ENCODE measurements at regions not wholly inside any gene's neighbourhood (a gene's known extent, or its start where the extent isn't known, plus 50 kb on each side); places are given as distances from the start of the nearest gene placed in this dataset.

DNA sequence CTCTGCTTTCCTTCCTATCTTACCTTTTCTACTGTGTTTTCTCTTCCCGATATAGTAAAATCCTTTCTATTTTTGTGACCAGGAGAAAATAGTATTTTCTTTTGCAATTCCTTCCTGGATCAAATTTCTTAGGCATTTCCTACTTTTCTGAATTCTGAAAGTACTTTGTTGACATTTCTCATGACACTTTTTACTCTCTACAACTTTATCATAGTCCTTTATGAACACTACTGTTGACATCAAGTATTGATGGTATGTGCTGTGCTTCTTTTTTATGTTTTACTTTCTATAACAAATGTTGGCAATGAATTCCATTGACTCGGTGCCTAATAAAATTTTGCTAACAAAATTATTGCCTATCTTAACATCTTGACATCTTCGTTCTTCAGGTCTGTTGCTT is 217.7 kb upstream of the TCF4 start:
- H3K4me3 Mint-ChIP-seq = no peak overlapping the region
- H3K27me3 Mint-ChIP-seq = no peaks in the 10 kb centered on the region
- H3K27ac Mint-ChIP-seq = no peak overlapping the region
- no peaks in the 10 kb centered on the region for H3K36me3 Mint-ChIP-seq (ENCODE audit: insufficient read depth)
- no peaks in the 10 kb centered on the region for H3K4me1 Mint-ChIP-seq (ENCODE audit: low read depth in 2 of 2)
- H3K9me3 Mint-ChIP-seq = peaks cover 3 to 18% of the 10 kb centered on the region in 2 donors
- ATAC-seq (replicated peaks) = no peak
- no peak for DNase-seq

DNA sequence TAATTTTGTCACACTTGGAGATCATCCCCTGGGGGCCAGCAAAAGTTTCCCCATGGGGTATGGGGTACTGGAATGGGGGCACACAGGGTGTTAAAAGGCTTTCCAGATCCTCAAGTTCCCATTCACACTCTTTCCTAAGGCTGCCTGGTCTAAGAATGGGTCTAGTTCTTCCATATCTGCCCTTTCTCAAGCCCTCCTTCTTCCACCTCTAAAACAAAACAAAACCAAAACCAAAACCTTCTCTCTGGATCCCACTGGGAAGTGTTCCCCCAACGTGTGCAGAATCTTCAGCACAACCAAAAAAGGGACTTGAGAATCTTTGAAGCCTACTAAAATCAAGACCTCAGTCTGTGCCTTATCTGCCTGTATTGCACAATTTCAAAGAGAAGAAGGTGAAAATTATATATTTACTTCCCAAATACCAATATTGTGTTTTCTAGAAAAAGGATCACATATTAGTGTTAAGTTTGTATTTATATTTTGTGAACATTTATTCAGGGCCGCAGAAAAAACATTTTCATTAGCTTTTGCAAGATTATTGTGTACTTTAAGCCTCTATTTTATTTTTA is 207.2 kb upstream of the TCF4 start:
- H3K27ac Mint-ChIP-seq = no peak overlapping the region
- H3K36me3 Mint-ChIP-seq (ENCODE audit: insufficient read depth) = no peaks in the 10 kb centered on the region
- no peak for DNase-seq
- H3K4me3 Mint-ChIP-seq = no peak overlapping the region
- H3K27me3 Mint-ChIP-seq = no peaks in the 10 kb centered on the region
- ATAC-seq (replicated peaks) = no peak
- no peaks in the 10 kb centered on the region for H3K4me1 Mint-ChIP-seq (ENCODE audit: low read depth in 2 of 2)
- peaks cover 2 to 10% of the 10 kb centered on the region in 2 donors for H3K9me3 Mint-ChIP-seq

DNA sequence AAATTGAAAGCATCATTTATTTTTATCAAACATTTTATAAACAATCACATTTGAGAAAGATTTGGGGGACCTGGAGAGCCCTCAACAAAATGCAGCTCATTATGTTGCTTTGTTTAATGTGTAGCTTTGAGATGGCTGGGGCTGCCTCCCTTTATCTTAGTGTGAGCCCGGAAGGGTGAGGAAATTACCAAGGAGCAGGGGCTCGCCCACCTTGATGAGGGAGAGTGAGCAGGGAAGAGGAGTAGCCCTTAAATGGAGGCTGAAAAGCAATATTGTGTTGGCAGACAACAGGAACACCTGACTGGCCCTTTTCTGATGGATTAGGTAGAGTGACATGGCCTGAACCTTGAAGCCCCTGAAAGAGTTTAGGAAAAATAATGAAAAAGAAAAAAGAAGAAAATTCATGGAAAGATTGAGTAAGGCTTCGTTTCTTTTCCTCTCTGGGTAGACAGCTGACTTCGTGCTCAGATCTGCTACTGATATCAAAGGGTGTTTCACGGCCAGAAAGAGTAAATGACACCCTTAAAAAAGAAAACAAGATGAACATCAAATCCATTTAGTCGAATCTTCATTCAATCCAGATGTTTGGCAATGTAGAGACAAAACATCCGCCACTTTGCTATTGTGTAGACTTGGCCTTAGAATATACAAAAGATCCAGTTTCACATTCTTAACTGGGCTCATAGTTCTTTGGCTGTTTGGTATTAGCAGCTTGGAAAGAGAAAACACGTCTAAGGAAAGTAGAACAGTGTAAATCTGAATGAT is 206.5 kb upstream of the TCF4 start:
- Mint-ChIP-seq H3K4me3 (no peak overlapping the region), H3K27ac (no peak overlapping the region), H3K27me3 (no peaks in the 10 kb centered on the region), H3K4me1 (ENCODE audit: low read depth in 2 of 2) (no peaks in the 10 kb centered on the region), H3K9me3 (peaks cover 2 to 10% of the 10 kb centered on the region in 2 donors), H3K36me3 (ENCODE audit: insufficient read depth) (no peaks in the 10 kb centered on the region)
- ATAC-seq (replicated peaks) (no peak), DNase-seq (no peak)

DNA sequence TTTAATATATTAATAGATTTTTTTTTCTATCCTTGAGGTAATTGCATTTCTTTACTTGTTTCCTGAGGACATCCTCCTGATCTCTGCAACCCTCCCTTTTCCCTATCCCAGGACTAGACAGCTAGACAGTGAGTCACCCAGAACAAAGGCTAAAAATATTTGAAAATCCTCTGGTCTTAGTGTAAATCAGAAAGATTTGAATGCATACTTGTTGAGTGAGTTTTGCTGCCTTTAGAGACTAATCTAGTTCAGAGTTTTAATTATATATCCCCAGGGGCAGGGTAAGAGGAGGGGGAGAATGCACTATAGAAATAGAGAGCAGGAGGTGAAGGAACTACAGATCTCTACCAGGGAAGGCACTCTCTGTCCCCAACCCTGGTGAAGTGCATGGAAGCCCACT is 202.3 kb upstream of the TCF4 start:
- Mint-ChIP-seq H3K36me3 (ENCODE audit: insufficient read depth) (no peaks in the 10 kb centered on the region), H3K4me3 (no peak overlapping the region), H3K27ac (no peak overlapping the region), H3K9me3 (peaks cover 4 to 17% of the 10 kb centered on the region in 2 donors), H3K4me1 (ENCODE audit: low read depth in 2 of 2) (no peaks in the 10 kb centered on the region), H3K27me3 (no peaks in the 10 kb centered on the region)
- ATAC-seq (replicated peaks) (no peak), DNase-seq (no peak)

DNA sequence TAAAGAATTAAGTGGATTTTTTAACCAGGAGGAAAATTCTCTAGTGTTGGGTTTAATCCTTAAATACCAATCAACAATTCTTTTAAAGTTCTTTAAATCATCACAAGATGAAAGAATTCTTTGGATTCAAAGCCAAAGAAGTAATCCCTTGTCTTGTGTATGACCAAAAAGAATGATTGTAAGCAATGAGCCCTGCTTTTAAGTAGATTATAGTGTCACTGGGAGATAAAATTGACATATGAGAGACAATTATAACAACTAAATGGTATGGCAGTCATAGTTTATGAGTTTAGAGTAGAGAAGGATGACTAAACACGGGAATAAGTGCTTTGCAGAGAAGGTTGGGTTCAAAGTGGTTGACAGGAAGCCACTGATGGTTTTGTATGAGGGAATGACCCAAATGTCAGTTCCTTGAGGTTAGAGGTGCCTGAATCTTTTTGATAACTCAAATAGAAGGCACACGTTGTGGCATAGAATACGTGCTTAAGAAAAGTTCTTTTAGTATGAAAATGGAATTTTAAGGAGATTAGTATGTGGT is 199.6 kb upstream of the TCF4 start:
- Mint-ChIP-seq H3K27ac (no peak overlapping the region), H3K9me3 (peaks cover 7 to 16% of the 10 kb centered on the region in 2 donors), H3K4me3 (no peak overlapping the region), H3K27me3 (no peaks in the 10 kb centered on the region), H3K36me3 (ENCODE audit: insufficient read depth) (peaks cover 4% of the 10 kb centered on the region), H3K4me1 (ENCODE audit: low read depth in 2 of 2) (no peaks in the 10 kb centered on the region)
- no peak for ATAC-seq (replicated peaks)
- no peak for DNase-seq

DNA sequence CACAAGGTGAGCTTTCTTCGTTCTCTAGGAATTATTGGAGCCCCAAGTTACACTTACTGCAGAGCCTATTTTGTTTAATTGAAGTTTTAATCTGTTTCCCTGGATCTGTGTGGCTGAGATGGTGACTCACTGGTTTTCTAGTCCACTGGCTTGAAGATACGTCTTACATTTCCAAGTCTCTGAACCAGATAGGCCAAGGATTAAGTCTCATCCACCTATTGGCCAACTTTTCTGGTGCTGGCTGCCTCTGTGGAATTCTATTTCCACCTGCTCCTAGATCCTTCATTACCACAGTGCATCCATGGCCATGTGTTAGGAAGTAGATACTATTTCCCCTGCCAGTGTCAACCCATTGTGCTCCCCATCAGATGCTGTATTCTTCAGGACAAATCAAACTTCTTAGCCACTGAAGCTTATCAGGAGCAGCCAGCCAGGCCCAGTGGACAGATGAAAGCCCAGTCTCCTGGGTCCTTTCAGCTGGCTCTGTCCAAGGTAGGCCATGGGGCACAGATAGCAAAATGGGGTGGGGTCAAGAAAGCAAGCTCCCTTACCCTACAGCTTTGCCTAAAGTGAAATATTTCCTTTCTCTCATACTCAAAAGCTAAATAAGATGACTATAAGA is 198.8 kb upstream of the TCF4 start:
- peaks cover 4% of the 10 kb centered on the region for H3K36me3 Mint-ChIP-seq (ENCODE audit: insufficient read depth)
- H3K27me3 Mint-ChIP-seq = peaks cover 0 to 3% of the 10 kb centered on the region in 2 donors
- H3K4me1 Mint-ChIP-seq (ENCODE audit: low read depth in 2 of 2) = no peaks in the 10 kb centered on the region
- no peak for ATAC-seq (replicated peaks)
- no peak overlapping the region for H3K27ac Mint-ChIP-seq
- peaks cover 7 to 8% of the 10 kb centered on the region in 2 donors for H3K9me3 Mint-ChIP-seq
- DNase-seq = no peak
- H3K4me3 Mint-ChIP-seq = no peak overlapping the region

DNA sequence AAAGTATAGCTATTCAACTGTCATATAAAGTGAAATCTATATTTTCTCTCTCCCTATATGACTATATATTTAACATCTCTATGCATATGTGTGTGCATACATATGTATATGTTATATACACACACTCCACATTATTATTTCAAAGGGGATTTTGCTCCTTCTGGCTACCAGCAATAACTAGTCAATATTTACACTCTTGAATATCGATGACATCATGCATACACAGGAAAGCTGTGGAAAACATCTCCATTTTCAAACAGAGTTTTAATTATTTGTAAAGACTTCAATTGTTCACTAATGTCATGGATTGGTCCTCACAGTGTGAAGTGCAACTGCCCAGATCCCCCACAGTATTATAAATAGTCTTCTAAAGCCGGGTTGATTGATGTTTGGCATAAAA is 195.9 kb upstream of the TCF4 start:
- Mint-ChIP-seq H3K4me3 (no peak overlapping the region), H3K27me3 (peaks cover 0 to 26% of the 10 kb centered on the region in 2 donors), H3K27ac (no peak overlapping the region), H3K36me3 (ENCODE audit: insufficient read depth) (peaks cover 5% of the 10 kb centered on the region), H3K9me3 (peaks cover 5 to 7% of the 10 kb centered on the region in 2 donors), H3K4me1 (ENCODE audit: low read depth in 2 of 2) (no peaks in the 10 kb centered on the region)
- no peak for DNase-seq
- ATAC-seq (replicated peaks) = no peak

DNA sequence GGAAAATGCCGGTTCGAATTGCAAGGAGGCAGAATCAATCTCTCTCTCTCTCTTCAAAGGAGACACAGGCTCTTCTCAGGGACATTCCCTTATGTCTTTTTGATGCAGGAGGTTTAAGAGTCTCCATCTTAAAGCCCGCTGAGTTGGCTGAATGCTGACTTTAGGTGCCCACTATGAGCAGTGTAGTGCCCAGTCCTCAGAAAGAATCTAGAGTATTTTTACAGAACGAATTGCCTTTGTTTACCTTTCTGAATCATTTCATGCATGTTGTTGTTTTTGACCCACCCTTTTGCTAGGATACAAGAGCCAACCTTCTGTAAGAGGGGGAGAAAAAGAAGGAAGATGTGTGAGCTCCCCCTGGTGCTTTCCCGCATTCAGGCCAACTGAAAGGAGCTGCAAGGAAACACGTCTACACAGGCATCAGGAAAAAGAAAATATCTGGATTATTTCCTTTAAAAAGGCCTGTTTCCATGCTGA is 193.5 kb upstream of the TCF4 start:
- ATAC-seq (replicated peaks) = no peak
- Mint-ChIP-seq H3K27ac (no peak overlapping the region), H3K4me1 (ENCODE audit: low read depth in 2 of 2) (no peaks in the 10 kb centered on the region), H3K36me3 (ENCODE audit: insufficient read depth) (peaks cover 7% of the 10 kb centered on the region), H3K9me3 (peaks cover 0 to 4% of the 10 kb centered on the region in 2 donors), H3K27me3 (peaks cover 0 to 38% of the 10 kb centered on the region in 2 donors), H3K4me3 (no peak overlapping the region)
- DNase-seq = no peak

DNA sequence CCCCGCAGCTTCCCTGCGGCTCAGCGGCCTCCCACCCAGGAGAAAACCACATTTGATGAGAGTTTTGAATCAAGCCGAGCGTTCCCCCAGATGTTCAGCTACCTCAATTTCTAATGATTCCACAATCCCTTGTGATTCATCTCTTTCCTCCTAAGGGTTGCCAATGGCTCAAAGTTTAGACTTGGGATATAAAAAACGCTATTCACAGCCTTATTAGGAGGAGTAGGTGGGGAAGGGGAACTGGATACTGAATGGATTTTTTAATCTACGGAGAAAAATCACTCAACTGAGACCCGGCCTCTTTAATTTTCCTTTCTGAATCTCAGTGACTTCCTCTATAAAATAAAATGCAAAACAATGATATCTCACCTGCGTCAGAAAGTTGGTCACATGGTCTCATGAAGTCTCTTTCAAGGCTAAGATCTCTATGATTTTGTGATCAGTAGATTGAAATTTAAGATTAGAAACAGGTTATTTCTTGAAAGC is 192.6 kb upstream of the TCF4 start:
- Mint-ChIP-seq H3K4me1 (ENCODE audit: low read depth in 2 of 2) (no peaks in the 10 kb centered on the region), H3K4me3 (no peak overlapping the region), H3K27me3 (peaks cover 0 to 38% of the 10 kb centered on the region in 2 donors), H3K27ac (no peak overlapping the region), H3K36me3 (ENCODE audit: insufficient read depth) (peaks cover 7% of the 10 kb centered on the region), H3K9me3 (peaks cover 0 to 4% of the 10 kb centered on the region in 2 donors)
- ATAC-seq (replicated peaks) (peak; percentile 29), DNase-seq (no peak)

DNA sequence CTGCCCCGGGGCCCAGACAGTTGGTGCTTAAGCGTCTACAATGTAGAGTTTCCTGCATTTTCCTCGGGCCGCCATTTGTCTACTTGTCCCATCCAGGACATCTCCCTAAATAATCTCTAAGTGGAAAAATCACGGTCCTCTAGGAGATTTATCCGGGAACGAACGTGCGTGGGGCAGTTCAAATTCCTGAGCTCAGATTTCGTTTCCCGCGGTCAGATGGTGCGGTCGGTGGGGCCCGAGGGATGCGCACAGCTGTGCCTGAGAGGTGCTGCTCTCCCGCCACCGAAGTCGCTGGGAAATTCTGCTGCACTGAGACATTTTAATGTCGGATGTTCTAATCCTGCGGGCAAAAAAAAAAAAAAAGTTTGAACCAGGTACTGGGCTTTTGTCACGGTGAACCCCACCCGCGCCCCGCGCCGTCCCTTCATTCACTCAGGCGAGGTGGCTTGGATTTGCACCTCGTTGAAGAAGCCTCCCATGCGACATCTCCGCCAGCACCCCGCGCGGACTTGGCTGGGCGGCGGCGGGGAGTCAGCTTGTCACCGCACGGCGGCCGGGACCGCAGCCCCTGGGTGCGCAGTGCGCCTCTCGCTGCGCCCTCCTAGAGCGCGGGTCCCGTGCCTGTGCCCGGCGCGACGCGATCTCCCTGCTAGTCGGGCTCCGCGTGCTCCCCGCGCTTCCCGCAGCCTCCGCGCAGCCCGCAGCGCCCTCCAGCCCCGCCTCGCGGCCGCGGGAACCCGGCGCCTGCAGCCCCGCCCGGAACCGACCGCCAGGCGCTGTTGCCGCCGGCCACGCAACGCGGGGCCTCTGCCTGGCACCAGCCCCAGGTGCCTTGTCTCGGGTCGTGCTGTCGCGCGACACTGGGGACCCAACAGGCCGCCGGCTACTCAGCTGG is 191.9 kb upstream of the TCF4 start:
- Mint-ChIP-seq H3K4me1 (ENCODE audit: low read depth in 2 of 2) (no peaks in the 10 kb centered on the region), H3K27ac (no peak overlapping the region), H3K4me3 (peak overlapping the region in 1 of 2 donors; percentile 19), H3K27me3 (peaks cover 0 to 38% of the 10 kb centered on the region in 2 donors), H3K36me3 (ENCODE audit: insufficient read depth) (peaks cover 7% of the 10 kb centered on the region), H3K9me3 (peaks cover 0 to 4% of the 10 kb centered on the region in 2 donors)
- ATAC-seq (replicated peaks) (peak; percentile 27), DNase-seq (no peak)

DNA sequence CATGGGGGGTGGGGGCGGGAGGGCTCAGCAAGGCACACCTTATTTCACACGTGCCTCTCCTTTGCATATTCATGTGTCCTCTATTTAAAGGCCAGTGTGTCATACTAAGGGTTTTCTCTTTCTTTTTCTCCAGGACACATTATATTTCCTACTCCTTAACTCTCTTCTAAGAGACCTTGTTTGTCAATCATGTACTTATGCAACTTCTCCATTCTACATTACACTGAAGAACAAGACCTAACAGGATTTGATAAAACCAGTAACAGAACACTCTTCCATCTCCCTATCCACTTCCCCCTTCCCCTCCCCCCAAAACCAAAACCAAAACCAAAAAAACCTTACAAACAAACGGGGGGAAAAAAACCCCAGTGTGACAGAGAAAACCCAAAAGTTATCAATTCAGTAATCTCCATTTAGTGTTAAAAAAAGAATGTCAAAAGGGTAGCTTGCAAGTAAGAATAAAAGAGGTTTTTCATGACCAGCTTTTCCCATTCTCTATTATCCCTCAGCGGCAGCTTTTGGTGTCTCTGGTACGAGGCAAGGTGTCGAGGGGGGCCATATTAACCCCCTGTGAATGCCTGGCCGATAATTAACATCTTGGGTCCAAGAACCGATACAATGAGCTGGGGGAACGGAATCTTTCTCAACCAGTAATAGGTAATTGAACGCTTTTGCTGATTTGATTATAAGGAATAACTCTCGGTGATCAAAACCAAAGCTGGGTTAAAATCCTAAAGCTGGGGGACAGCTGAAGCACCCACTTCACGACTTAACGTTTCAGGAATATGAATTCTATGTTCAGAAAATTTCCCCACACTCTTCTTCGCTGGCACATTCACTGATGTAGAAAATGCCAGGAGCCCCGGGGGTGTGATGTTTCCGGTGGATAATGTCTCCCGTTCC is 191.0 kb upstream of the TCF4 start:
- Mint-ChIP-seq H3K4me3 (peak overlapping the region in 1 of 2 donors; percentile 19), H3K27ac (no peak overlapping the region), H3K4me1 (ENCODE audit: low read depth in 2 of 2) (no peaks in the 10 kb centered on the region), H3K36me3 (ENCODE audit: insufficient read depth) (peaks cover 6% of the 10 kb centered on the region), H3K27me3 (peaks cover 0 to 38% of the 10 kb centered on the region in 2 donors), H3K9me3 (peaks cover 0 to 9% of the 10 kb centered on the region in 2 donors)
- peak; percentile 14 for ATAC-seq (replicated peaks)
- DNase-seq = no peak

DNA sequence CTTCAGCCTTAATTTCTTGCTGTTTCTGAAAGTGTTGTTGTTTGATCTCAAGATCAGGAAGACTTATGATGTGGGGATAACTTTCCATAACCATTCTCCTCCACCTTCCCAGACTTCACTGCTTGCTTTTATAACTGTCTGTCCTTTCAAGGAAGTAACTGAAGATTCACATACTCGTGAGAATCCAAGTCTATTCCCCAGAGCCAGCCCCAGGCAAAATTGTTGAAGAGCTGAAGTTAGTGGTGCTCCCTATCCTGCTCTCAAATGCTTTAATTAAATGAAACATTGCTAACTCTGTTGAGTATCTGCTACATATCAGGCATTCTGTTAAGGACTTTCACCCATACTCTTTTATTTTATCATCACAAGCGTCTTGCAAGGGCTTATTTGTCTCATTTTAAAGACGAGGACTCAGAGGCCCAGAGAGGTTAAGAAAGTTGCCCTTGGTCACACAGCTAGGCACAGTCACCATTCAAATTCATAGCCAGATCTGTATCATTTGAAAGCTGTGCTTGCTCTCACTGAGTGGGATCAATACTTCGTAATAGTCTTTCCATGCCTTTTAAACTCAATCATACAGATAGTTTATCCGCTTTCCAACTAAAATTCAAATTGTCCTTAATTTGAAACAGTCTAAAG is 189.8 kb upstream of the TCF4 start:
- H3K27me3 Mint-ChIP-seq = peaks cover 0 to 38% of the 10 kb centered on the region in 2 donors
- no peaks in the 10 kb centered on the region for H3K4me1 Mint-ChIP-seq (ENCODE audit: low read depth in 2 of 2)
- H3K27ac Mint-ChIP-seq = no peak overlapping the region
- H3K9me3 Mint-ChIP-seq = peaks cover 0 to 6% of the 10 kb centered on the region in 2 donors
- ATAC-seq (replicated peaks) = no peak
- no peak for DNase-seq
- no peak overlapping the region for H3K4me3 Mint-ChIP-seq
- H3K36me3 Mint-ChIP-seq (ENCODE audit: insufficient read depth) = peaks cover 3% of the 10 kb centered on the region
